Stimulated activated CD4-positive, alpha-beta T cell treated with anti-CD3 and anti-CD28 coated beads, Interleukin-1b, Interleukin-23, amount 100 ng/mL, for 24 hours (primary cell): ENCODE measurements at regions not wholly inside any gene's neighbourhood (a gene's known extent, or its start where the extent isn't known, plus 50 kb on each side); places are given as distances from the start of the nearest gene placed in this dataset.
"Not testable (repeated sequence)": the region's sequence is repeated elsewhere in the genome, so short reads cannot be mapped to it uniquely, and the experiment has no call there.

Source experiments
- DNase-seq, 4 experiments: peaks; one replicate each; pipeline ENCODE4 v3.0.0-alpha.2; 2020; ENCODE audit warnings: low read depth in 4 of 4, low spot score in 1 of 4

DNA sequence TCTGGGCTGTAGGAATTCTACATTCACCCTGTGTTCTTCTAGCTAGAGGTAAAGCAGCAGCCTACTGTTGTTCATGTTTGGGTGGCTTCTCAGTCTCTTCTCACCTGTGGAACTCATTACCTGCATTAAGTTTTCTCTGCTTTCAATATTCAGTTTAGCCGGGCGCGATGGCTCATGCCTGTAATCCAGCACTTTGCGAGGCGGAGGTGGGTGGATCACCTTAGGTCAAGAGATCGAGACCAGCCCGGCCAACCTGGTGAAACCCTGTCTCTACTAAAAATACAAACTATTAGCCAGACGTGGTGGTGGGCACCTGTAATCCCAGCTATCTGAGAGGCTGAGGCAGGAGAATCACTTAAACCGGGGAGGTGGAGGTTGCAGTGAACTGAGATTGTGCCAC lies 139.8 kb upstream of the UBE2E3 start:
- DNase-seq = no peak

DNA sequence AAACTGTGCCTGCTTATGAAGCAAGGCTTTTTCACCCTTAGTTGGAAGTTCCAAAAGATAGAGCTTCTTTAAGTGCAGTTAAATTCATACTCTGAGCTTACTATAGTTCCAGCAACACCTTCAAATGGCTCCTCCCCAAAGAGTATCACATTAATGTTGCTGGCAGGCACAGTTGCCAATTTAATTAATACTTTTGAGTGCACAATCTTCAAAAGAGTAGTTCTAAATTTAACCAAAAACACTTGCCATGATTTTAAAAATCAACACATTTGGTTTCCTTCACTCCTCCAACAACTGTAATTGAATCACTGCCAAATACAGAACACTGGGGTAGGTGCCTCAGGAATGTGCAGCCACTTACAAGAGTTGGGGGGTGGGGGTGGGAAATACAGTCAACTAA lies 150.6 kb upstream of the UBE2E3 start:
- no peak for DNase-seq

DNA sequence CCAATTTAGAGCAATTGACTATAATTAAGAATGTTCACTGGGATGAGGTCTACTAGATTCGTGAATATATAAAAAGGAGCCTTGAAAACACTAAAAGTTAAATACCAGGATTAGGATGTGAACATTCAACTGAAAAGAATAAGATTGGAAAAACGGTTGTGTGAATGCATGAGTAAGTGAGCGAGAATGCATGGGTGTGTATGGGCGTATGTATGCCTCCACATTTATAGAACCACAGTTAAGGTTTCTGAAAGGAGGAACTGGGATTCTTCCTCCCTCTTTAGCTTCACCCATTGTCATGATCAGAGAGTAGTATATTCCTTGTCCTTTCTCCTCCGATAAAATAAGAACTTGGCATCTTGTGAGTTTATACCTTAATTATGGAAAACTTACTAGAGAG lies 151.1 kb upstream of the UBE2E3 start:
- DNase-seq = no peak

DNA sequence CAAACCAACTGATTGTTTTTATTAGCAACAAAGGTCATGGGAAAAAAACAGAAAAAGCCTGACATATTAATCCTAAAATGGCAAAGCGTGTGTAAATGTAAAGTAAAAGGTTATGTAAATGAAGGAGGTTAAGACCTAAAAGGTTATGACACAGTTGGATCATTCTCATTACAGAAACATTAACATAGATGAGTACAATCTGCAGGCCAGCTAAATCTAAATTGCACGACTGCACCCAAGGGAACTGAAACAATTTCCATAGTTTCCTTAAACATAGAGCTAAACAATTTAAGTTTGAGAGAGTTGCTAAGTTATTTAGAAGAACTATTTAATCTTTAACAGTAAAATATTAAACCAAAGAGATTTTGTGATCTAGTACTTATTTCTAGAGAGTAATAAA lies 151.6 kb upstream of the UBE2E3 start:
- DNase-seq = no peak

DNA sequence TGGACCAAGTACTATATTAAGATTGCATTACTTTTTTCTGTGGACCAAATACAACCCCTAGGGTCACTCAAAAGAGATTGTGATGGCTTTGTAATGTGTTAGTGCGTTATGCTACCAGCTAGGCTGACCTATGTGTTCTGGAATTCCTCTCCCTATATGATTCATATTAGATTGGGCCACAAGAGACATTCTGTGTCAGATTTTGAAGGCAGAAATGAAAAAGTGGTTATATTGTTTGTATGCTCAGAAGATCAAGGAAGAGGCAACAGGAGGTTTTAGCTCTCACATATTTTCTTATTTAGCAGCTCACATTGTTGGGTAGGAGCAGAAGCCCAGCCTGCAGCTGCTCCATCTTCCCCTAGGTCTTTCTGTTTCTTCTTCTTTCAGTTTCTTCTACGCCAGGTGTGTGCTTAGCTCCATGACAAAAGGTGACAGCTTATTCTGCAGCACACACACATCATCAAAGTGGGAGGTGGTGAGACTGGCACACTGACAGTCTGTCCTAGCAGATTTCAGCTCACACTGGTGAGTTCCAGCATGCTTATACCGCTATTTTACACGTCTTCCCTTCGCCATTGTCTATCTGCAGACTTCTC lies 156.8 kb upstream of the UBE2E3 start:
- no peak for DNase-seq

DNA sequence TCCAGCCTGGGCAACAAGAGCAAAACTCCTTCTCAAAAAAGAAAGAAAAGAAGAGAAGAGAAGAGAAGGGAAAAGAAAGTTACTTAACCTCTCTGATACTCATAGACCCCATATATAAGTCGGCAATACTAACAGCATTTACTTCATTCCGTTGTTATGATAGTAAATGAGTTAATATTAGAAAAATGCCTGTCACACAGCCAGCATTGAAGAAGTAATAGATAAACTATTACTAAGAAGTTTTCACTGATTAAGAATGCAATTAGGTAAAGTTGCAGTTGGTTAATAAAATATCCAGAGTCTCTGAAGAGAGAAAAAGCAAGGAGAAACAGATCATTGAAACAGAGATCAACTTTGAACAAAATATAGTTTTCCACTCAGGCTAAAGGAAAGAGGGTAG lies 161.3 kb upstream of the UBE2E3 start:
- no peak for DNase-seq

DNA sequence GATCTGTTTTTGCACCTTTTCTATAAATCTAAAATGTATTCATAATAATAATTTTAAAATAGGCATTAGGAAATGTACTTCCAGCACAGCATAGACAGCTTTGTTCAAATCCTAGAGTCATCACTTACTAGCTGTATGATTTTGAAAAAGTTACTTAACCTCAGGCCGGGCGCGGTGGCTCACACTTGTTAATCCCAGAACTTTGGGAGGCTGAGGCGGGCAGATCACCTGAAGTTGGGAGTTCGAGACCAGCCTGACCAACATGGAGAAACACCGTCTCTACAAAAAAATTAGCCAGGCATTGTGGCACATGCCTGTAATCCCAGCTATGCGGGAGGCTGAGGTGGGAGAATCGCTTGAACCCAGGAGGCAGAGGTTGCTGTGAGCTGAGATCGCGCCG lies 161.7 kb upstream of the UBE2E3 start:
- not testable (repeated sequence) for DNase-seq

DNA sequence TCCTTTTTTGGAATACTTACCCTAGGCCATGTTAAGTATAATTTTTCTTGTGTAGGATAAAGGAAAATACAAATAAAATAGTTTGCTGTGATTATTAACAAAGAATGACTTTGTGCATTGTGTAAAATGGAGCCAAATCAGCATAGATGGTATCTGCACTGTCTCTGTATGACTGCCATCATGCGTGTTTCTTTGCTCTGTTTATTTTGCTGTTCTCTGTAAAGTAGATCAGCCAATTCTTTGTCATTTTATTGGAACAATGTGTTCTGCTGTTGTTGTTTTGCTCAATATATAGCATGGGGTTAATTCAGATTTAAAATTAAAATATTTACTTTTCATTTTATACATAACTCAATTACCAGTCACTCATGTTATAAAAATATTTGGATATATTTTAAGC lies 181.3 kb upstream of the UBE2E3 start:
- DNase-seq = no peak

DNA sequence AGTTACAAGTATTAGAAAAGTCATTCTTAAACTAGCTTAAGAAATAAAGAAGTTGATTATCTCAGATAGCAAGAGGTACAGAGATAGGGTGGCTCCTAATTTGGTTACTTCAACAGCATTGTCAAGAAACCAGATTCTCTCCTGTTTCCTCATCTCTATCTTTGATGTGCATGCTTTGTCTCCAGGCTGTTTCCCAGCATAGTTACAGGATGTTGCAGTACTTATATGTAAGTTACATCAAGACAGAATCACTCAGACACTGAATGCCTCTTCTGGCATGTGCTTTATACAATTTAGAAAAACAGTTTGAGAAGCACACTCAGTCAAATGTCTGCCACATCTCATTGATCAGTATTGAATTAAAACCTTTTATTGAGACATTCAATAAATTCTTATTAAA lies 189.5 kb upstream of the UBE2E3 start:
- no peak for DNase-seq

DNA sequence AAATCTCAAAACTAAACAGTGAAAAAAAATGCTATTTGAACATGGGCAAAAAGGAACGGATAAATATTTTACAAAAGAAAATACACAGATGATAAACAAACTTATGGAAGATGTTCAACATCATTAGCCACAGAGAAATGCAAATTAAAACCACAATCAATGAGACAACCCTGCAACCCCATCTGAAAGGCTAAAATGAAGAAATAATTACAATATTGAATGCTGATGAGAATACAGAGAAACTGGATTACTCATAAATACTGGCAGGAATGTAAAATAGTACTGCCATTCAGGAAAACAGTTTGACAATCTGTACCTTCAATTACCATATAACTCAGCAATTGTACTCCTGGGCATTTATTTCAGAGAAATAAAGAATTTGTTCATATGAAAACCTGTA lies 193.1 kb upstream of the UBE2E3 start:
- no peak for DNase-seq

DNA sequence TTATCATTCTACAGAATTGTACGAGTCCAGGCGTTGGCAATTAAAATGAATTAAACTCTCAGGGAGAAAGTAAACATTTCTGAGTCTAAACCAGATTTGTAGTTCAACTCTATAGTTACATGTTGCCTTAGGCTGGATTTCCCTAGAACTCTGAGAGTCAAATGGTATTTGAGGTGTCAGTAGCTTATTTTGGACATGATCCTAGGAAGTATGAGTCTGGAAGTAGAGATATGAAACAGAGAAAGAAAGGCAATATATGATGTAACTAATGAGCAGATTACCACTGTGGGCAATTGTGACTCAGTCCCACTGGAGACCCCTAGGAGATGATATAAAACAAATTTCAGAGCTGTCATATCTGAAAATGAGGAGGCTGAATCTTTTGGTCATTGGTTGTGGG lies 199.1 kb upstream of the UBE2E3 start:
- DNase-seq = no peak

DNA sequence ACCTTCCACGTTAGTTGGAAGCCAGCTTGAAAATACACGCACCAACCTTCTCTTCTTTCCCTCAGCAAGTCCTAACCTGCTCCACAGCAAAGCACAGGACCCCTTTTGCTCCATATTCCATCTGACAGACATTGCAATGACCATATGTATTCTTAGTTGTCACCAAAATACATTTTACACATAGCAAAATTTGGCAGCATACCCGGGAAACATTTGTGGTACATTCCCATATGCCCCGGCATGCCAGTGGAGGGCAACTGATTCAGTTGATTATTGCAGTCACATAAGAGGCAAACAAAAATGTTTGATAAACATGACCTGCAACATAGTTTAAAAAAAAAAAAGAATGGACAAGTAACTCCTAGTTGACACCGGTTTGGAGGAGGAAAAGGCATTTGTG lies 202.1 kb upstream of the UBE2E3 start:
- no peak for DNase-seq

DNA sequence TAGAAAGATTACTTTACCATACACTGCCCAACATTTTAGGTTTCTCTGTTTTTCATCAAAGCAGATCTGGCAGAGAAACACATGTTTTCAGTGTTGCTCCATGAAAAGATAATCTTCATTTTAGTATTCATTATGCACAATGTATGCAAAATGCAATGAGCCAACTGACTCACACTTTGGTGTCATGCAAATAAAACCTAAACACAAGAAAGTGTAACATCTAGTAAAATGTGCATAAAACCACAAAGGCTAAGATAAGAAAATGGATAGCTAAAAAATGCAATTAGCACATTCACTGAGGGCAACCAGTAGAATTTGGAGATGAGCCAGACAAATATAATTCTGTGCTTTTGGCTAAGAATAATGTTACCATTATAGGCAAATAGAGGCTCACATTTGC lies 203.5 kb upstream of the UBE2E3 start:
- DNase-seq = no peak

DNA sequence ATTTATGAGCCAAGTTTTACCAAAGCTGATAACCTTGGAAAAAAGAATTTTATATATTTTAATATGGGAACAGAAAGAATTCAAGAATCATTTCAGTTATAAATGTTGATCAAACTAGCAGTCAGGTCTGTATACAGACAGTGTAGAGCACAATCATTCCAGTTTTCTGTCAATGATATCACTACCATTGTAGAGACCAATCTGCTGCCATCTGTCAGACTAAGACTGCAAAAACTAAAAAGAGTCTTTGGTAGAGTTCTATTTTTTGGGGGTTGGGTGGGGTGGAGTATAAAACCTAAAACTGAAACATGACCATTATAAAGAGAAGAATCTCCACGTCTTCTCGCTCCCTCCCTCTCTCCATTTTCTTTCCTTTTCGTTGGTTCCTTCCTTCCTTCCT lies 204.7 kb upstream of the UBE2E3 start:
- DNase-seq = no peak

DNA sequence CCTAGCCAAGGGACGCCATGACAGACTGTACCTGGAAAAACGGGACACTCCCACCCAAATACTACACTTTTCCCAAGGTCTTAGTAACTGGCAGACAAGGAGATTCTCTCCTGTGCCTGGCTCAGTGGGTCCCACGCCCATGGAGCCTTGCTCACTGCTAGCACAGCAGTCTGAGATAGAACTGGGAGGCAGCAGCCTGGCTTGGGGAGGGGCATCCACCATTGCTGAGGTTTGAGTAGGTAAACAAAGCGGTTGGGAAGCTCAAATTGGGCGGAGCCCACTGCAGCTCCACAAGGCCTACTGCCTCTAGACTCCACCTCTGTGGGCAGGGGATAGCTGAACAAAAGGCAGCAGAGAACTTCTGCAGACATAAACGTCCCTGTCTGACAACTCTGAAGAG lies 215.1 kb upstream of the UBE2E3 start:
- not testable (repeated sequence) for DNase-seq

DNA sequence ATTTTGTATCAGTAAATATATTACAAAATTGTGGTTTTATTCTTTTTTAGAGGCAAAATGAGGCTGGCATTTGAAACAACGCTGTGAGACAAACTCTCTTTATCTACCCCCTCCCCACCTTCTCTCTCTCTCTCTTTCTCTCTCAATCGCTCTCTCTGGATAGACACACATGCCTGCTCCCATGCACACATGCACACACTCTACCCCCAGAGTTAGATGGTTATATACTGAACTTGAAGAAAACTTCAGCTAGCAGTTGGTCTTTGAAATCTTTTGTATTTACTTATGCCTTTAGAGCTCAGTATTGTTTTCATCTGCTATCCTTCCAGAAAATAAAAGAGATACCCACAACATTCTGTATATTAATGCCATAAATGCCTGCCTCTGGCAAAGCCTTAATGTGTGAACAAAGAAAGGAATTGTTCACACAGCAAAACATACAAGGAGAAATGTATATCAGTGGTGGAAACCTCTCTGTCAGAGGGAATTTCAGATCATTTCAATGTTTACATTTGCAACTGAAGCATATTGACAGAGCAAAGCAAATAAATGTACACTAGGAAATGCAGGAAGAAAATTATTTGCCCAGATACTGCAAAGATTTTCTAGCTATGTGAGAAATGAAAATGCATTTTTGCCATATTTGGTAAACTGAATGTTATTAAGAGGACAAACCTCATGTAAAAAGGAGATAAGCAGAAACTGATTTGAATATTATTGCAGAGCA lies 217.0 kb upstream of the UBE2E3 start:
- DNase-seq = no peak

DNA sequence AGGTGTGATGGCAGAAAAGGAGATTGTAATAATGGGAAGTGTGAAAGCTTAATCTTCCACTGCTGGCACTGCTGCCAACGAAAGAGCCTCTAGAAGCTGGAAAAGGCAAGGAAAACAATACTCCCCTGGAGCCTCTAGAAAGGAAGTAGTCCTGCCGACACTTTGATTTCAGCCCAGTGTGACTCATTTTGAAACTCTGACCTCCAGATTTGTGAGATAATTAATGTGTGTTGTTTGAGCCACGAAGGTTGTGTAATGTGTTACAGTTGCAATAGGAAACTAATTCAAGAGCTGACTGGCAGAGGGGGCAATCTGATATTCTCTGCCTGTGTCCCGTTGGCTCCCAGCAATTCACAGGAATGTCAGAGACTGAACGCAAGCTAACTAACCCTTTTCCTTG lies 219.2 kb upstream of the UBE2E3 start:
- no peak for DNase-seq

DNA sequence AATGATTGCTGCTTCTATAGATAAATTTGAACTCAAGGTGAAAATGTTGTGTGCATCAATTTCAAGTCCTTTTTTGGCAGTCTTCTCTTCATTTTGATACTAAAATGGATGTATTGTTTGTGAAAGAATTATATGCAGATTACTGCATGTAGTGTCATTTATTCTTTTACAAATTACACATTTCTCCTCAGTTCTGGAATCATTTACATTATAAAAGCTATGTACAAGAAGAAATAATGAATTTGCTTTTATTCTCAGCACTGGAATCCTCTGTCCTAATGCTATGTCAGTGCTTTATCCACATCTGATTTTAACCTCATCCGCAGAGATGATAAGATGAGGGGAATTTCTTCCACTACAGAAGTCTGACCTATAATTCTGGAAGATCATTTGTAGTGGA lies 220.8 kb upstream of the UBE2E3 start:
- DNase-seq = no peak

DNA sequence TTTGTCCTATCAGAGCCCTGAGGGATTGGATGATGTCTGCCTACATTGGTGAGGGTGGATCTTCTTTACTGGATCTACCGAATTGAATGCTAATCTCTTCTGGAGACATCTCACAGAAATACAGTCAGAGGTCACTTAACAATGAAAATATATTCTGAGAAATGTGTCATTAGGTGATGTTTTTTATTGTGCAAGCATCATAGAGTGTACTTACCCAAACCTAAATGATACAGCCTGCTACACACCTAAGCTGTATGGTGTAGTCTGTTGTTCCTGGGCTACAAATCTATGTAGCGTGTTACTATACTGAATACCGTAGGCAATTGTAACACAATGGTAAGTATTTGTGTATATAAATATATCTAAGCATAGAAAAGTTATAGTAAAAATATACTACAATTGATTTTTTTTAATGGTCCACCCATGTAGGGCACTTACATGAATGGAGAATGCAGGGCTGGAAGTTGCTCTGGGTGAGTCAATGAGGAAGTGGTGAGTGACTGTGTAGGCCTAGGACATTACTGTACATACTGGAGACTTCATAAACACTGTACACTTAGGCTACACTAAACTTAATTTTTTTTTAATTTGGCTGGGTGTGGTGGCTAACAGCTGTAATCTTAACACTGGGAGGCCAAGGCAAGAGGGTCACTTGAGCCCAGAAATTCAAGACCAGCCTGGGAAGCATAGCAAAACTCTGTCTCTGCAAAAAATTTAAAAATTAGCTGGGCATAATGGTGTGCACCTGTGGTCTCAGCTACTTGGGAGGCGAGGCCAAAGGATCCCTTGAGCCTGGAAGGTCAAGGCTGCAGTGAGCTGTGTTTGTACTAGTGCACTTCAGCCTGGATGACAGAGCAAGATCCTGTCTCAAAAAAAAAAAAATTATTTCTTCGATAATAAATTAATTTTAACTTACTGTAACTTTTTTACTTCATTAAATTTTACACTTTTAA lies 226.3 kb upstream of the UBE2E3 start:
- DNase-seq = no peak

DNA sequence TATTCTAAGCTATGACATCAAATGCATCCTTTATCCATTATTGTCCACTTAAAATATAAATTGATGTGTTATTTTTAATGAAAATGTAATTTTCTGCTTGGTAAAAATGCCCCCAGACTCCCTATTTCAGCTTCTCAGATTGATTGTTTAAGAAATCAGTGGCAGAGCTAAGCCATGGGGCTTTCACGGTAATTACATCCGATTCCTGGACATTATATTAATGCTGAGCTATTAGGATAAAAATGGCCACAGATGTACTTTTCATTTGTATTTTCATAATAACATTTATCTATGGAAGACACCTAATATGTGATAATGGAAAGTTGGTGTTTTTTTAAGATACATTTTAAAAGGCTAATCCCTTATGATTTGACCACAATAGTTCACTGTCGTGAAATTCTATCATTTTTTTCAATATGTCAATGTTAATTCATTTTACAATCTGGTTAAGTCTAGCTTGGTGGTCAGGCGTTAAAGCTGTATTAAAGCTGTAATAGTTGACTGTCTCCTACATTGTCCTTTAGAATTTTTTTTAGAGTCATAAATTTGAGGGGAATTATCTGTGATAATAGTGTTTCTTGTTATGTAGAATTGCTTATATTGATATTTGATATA lies 229.0 kb upstream of the UBE2E3 start:
- no peak for DNase-seq

DNA sequence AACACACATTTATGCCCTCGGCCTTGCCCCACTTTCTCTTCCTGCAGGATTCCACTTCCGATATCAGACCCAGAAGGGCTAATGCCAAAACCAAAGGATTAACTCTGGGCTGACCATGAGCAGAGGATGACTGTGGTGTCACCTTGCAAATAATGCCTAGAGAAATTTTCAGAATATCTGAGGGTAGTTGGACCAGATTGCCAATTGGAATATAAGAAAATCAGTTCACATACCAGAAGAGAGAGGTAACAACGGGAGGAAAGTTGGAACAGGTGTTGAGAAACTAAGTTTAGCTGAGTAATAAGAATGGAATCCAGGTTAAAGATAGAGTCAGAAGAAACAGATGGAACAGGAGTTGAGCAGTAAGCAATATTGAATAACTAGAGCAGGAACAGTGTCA lies 232.7 kb upstream of the UBE2E3 start:
- DNase-seq = no peak

DNA sequence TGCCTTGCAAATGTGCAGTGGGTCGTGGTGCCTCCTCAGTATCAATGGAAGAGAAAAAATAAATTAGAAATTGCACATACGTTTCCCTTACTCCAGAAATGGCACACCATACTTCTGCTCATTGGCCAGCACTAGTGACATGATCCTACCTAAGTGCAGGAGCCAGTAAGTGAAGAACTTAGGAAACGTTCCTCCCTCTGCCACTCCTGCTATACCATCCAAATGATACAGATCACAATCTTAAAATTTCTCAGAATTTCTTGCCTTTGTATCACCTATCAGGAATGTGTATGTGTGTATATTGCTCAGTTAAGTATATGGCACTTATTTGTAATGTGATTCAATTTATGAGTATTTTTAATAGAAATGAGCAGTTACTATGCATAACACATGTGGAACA lies 237.0 kb upstream of the UBE2E3 start:
- DNase-seq = no peak
